DOHH2 (cell line): ENCODE measurements at regions not wholly inside any gene's neighbourhood (a gene's known extent, or its start where the extent isn't known, plus 50 kb on each side); places are given as distances from the start of the nearest gene placed in this dataset.
A peak's percentile ranks its signal among the peaks of the same experiment; 100 is the strongest.

Source experiments
- H3F3A ChIP-seq: fragments of 200-600 bp; sonication (generic), shearing (Covaris generic); 2 replicates; pipeline ENCODE4 v1.6.0; 2016; ENCODE audit warnings: antibody characterized with exemption, mild to moderate bottlenecking; ENCODE audit not compliant: control insufficient read depth, insufficient read depth
- H3K27ac ChIP-seq: fragments of 200-600 bp; sonication (generic); 2 replicates; pipeline ENCODE4 v1.5.1; 2014; ENCODE audit warnings: low read depth, mild to moderate bottlenecking, low read length, moderate library complexity
- H3K27me3 ChIP-seq: fragments of 200-600 bp; sonication (generic); 2 replicates; pipeline ENCODE4 v1.6.1; 2014; ENCODE audit warnings: mild to moderate bottlenecking, low read length, mixed read lengths; ENCODE audit not compliant: control insufficient read depth
- H3K36me3 ChIP-seq: fragments of 200-600 bp; sonication (generic); 2 replicates; pipeline ENCODE4 v1.6.1; 2014; ENCODE audit warnings: mild to moderate bottlenecking, low read length, moderate library complexity, mixed read lengths; ENCODE audit not compliant: control insufficient read depth
- H3K4me1 ChIP-seq: fragments of 200-600 bp; sonication (generic); 2 replicates; pipeline ENCODE4 v1.6.1; 2014; ENCODE audit warnings: mild to moderate bottlenecking, low read length, mixed read lengths; ENCODE audit not compliant: control insufficient read depth
- H3K4me2 ChIP-seq: fragments of 200-600 bp; sonication (generic); 2 replicates; pipeline ENCODE4 v1.6.0; 2014; ENCODE audit warnings: mild to moderate bottlenecking, low read length, moderate library complexity
- H3K4me3 ChIP-seq: fragments of 200-600 bp; sonication (generic); 2 replicates; pipeline ENCODE4 v1.5.1; 2014; ENCODE audit warnings: mild to moderate bottlenecking, low read length, mixed read lengths
- H3K79me2 ChIP-seq: fragments of 200-600 bp; sonication (generic); 2 replicates; pipeline ENCODE4 v1.6.1; 2014; ENCODE audit warnings: mild to moderate bottlenecking, low read length, mixed read lengths; ENCODE audit not compliant: control insufficient read depth
- H3K9me2 ChIP-seq: fragments of 200-600 bp; sonication (generic); replicated peaks from 2 replicates; pipeline ENCODE4 v1.6.1; 2014; ENCODE audit warnings: mild to moderate bottlenecking, low read length, mixed read lengths; ENCODE audit not compliant: control insufficient read depth
- H3K9me3 ChIP-seq: fragments of 200-600 bp; sonication (generic); 2 replicates; pipeline ENCODE4 v1.6.1; 2014; ENCODE audit warnings: antibody characterized with exemption, low read length, mixed read lengths; ENCODE audit not compliant: control insufficient read depth, insufficient read depth
- H4K20me1 ChIP-seq: fragments of 200-600 bp; sonication (generic); 2 replicates; pipeline ENCODE4 v1.6.0; 2014; ENCODE audit warnings: low read depth, mild to moderate bottlenecking, antibody characterized with exemption, low read length, moderate library complexity; ENCODE audit not compliant: control insufficient read depth, insufficient read depth
- EZH2phosphoT487 ChIP-seq: fragments of 200-600 bp; sonication (generic); IDR thresholded peaks from 2 replicates; pipeline ENCODE4 v1.6.1; 2017; ENCODE audit warnings: borderline replicate concordance, mild to moderate bottlenecking, antibody characterized with exemption, low read length, moderate library complexity, mixed read lengths
- TF ChIP-seq, protein P1 (sequence below): fragments of 200-600 bp; sonication (generic); IDR thresholded peaks from one replicate; pipeline ENCODE4 v1.5.1; 2014; ENCODE audit warnings: antibody characterized with exemption, mild to moderate bottlenecking, low read depth, low read length; ENCODE audit not compliant: poor library complexity, severe bottlenecking

GRCh38 chr20:59519707-59520014, 84.7 kb upstream of the PHACTR3 start:
- Histone ChIP-seq H3K9me3 (no peaks in the 10 kb centered on the region), H3K9me2 (no peaks in the 10 kb centered on the region), H3K27me3 (no peaks in the 10 kb centered on the region), H3K79me2 (no peaks in the 10 kb centered on the region), H3K36me3 (no peaks in the 10 kb centered on the region), H3K4me2 (no peak overlapping the region), H3K27ac (no peak overlapping the region), H4K20me1 (no peaks in the 10 kb centered on the region), H3K4me3 (no peak overlapping the region), H3K4me1 (no peaks in the 10 kb centered on the region), H3F3A (no peaks in the 10 kb centered on the region)
- TF ChIP-seq, protein P1, sequence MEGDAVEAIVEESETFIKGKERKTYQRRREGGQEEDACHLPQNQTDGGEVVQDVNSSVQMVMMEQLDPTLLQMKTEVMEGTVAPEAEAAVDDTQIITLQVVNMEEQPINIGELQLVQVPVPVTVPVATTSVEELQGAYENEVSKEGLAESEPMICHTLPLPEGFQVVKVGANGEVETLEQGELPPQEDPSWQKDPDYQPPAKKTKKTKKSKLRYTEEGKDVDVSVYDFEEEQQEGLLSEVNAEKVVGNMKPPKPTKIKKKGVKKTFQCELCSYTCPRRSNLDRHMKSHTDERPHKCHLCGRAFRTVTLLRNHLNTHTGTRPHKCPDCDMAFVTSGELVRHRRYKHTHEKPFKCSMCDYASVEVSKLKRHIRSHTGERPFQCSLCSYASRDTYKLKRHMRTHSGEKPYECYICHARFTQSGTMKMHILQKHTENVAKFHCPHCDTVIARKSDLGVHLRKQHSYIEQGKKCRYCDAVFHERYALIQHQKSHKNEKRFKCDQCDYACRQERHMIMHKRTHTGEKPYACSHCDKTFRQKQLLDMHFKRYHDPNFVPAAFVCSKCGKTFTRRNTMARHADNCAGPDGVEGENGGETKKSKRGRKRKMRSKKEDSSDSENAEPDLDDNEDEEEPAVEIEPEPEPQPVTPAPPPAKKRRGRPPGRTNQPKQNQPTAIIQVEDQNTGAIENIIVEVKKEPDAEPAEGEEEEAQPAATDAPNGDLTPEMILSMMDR, result no peak
- TF ChIP-seq EZH2phosphoT487, result no peak

GRCh38 chr20:59520814-59521213, 83.5 kb upstream of the PHACTR3 start:
- Histone ChIP-seq H3K9me3 (no peaks in the 10 kb centered on the region), H3K36me3 (no peaks in the 10 kb centered on the region), H3K4me1 (no peaks in the 10 kb centered on the region), H3K4me3 (no peak overlapping the region), H3F3A (no peaks in the 10 kb centered on the region), H3K79me2 (no peaks in the 10 kb centered on the region), H3K4me2 (no peak overlapping the region), H3K27me3 (0 out of 2 replicates have a peak, but pooled peaks cover 3% of the 10 kb centered on the region), H3K27ac (no peak overlapping the region), H3K9me2 (no peaks in the 10 kb centered on the region), H4K20me1 (no peaks in the 10 kb centered on the region)
- no peak for TF ChIP-seq EZH2phosphoT487
- TF ChIP-seq, protein P1, result no peak

- Histone ChIP-seq H3K4me1 (no peaks in the 10 kb centered on the region), H3K27ac (no peak overlapping the region), H3F3A (no peaks in the 10 kb centered on the region), H3K27me3 (0 out of 2 replicates have a peak, but pooled peaks cover 3% of the 10 kb centered on the region), H4K20me1 (no peaks in the 10 kb centered on the region), H3K9me2 (no peaks in the 10 kb centered on the region), H3K4me3 (no peak overlapping the region), H3K4me2 (no peak overlapping the region), H3K36me3 (no peaks in the 10 kb centered on the region), H3K9me3 (no peaks in the 10 kb centered on the region), H3K79me2 (no peaks in the 10 kb centered on the region)
- TF ChIP-seq, protein P1, result peak; percentile 83
- TF ChIP-seq EZH2phosphoT487, result no peak
Measured at GRCh38 chr20:59525500-59526241, 78.7 kb upstream of the PHACTR3 start.
